ENCODE measurements at regions not wholly inside any gene's neighbourhood (a gene's known extent, or its start where the extent isn't known, plus 50 kb on each side); places are given as distances from the start of the nearest gene placed in this dataset.
"Not testable (repeated sequence)": the region's sequence is repeated elsewhere in the genome, so short reads cannot be mapped to it uniquely, and the experiment has no call there.

- Histone ChIP-seq H3K4me1 (ENCODE audit: control insufficient read depth in 2 of 2, insufficient read depth in 2 of 2, low read length in 2 of 2) (peaks cover 9 to 11% of the 10 kb centered on the region in 2 donors), H3K4me3 (ENCODE audit: low read length in 2 of 2) (no peak overlapping the region), H3K27ac (ENCODE audit: low read depth in 2 of 2, low read length in 2 of 2) (no peak overlapping the region), H3K27me3 (ENCODE audit: control insufficient read depth in 2 of 2, insufficient read depth in 2 of 2, low read length in 2 of 2) (no peaks in the 10 kb centered on the region), H3K9me3 (ENCODE audit: control insufficient read depth in 2 of 2, low read length in 2 of 2) (no peaks in the 10 kb centered on the region), H3K36me3 (ENCODE audit: control insufficient read depth in 2 of 2, insufficient read depth in 2 of 2, low read length in 2 of 2) (no peaks in the 10 kb centered on the region), H3K9ac (ENCODE audit: low read depth in 1 of 2, low read length in 2 of 2) (no peak overlapping the region)
Observed at GRCh38 chr6:47423079-47423478, 54.5 kb upstream of the CD2AP start.

GRCh38 chr6:47424436-47424836 lies 53.2 kb upstream of the CD2AP start:
- peaks cover 0 to 6% of the 10 kb centered on the region in 2 donors for H3K9me3 ChIP-seq (ENCODE audit: control insufficient read depth in 2 of 2, low read length in 2 of 2)
- no peak overlapping the region for H3K27ac ChIP-seq (ENCODE audit: low read depth in 2 of 2, low read length in 2 of 2)
- H3K4me3 ChIP-seq (ENCODE audit: low read length in 2 of 2) = no peak overlapping the region
- no peaks in the 10 kb centered on the region for H3K36me3 ChIP-seq (ENCODE audit: control insufficient read depth in 2 of 2, insufficient read depth in 2 of 2, low read length in 2 of 2)
- peaks cover 8 to 9% of the 10 kb centered on the region in 2 donors for H3K4me1 ChIP-seq (ENCODE audit: control insufficient read depth in 2 of 2, insufficient read depth in 2 of 2, low read length in 2 of 2)
- no peak overlapping the region for H3K9ac ChIP-seq (ENCODE audit: low read depth in 1 of 2, low read length in 2 of 2)
- H3K27me3 ChIP-seq (ENCODE audit: control insufficient read depth in 2 of 2, insufficient read depth in 2 of 2, low read length in 2 of 2) = no peaks in the 10 kb centered on the region

- H3K27me3 ChIP-seq (ENCODE audit: control insufficient read depth in 2 of 2, insufficient read depth in 2 of 2, low read length in 2 of 2); H3K4me3 ChIP-seq (ENCODE audit: low read length in 2 of 2); H3K36me3 ChIP-seq (ENCODE audit: control insufficient read depth in 2 of 2, insufficient read depth in 2 of 2, low read length in 2 of 2); H3K9ac ChIP-seq (ENCODE audit: low read depth in 1 of 2, low read length in 2 of 2); H3K27ac ChIP-seq (ENCODE audit: low read depth in 2 of 2, low read length in 2 of 2); H3K9me3 ChIP-seq (ENCODE audit: control insufficient read depth in 2 of 2, low read length in 2 of 2); H3K4me1 ChIP-seq (ENCODE audit: control insufficient read depth in 2 of 2, insufficient read depth in 2 of 2, low read length in 2 of 2): not testable (repeated sequence)
Observed at GRCh38 chr6:47425724-47426123, 51.9 kb upstream of the CD2AP start.

- Histone ChIP-seq H3K4me1 (ENCODE audit: control insufficient read depth in 2 of 2, insufficient read depth in 2 of 2, low read length in 2 of 2) (no peaks in the 10 kb centered on the region), H3K9ac (ENCODE audit: low read depth in 1 of 2, low read length in 2 of 2) (no peak overlapping the region), H3K9me3 (ENCODE audit: control insufficient read depth in 2 of 2, low read length in 2 of 2) (peaks cover 0 to 7% of the 10 kb centered on the region in 2 donors), H3K4me3 (ENCODE audit: low read length in 2 of 2) (no peak overlapping the region), H3K36me3 (ENCODE audit: control insufficient read depth in 2 of 2, insufficient read depth in 2 of 2, low read length in 2 of 2) (no peaks in the 10 kb centered on the region), H3K27me3 (ENCODE audit: control insufficient read depth in 2 of 2, insufficient read depth in 2 of 2, low read length in 2 of 2) (no peaks in the 10 kb centered on the region), H3K27ac (ENCODE audit: low read depth in 2 of 2, low read length in 2 of 2) (no peak overlapping the region)
Observed at GRCh38 chr6:47426524-47427302, 50.9 kb upstream of the CD2AP start.

- H3K4me1 ChIP-seq (ENCODE audit: control insufficient read depth in 2 of 2, insufficient read depth in 2 of 2, low read length in 2 of 2) = no peaks in the 10 kb centered on the region
- no peaks in the 10 kb centered on the region for H3K27me3 ChIP-seq (ENCODE audit: control insufficient read depth in 2 of 2, insufficient read depth in 2 of 2, low read length in 2 of 2)
- H3K4me3 ChIP-seq (ENCODE audit: low read length in 2 of 2) = no peak overlapping the region
- H3K9ac ChIP-seq (ENCODE audit: low read depth in 1 of 2, low read length in 2 of 2) = no peak overlapping the region
- H3K36me3 ChIP-seq (ENCODE audit: control insufficient read depth in 2 of 2, insufficient read depth in 2 of 2, low read length in 2 of 2) = no peaks in the 10 kb centered on the region
- H3K9me3 ChIP-seq (ENCODE audit: control insufficient read depth in 2 of 2, low read length in 2 of 2) = peaks cover 0 to 7% of the 10 kb centered on the region in 2 donors
- H3K27ac ChIP-seq (ENCODE audit: low read depth in 2 of 2, low read length in 2 of 2) = no peak overlapping the region
Observed at GRCh38 chr6:47427680-47428079, 49.9 kb upstream of the CD2AP start.

Measured in mucosa of rectum (tissue), 2 donors.